HEK293 (cell line): ENCODE measurements at regions not wholly inside any gene's neighbourhood (a gene's known extent, or its start where the extent isn't known, plus 50 kb on each side); places are given as distances from the start of the nearest gene placed in this dataset.

Source experiments
- CTCF ChIA-PET: fragments of 350-600 bp; formaldehyde crosslinking; extraction: SDS; loops from one replicate; lab custom pipeline; 2021; ENCODE audit warnings: antibody characterized with exemption; lab: Yijun Ruan, JAX
- POLR2A ChIA-PET: fragments of 300-600 bp; formaldehyde crosslinking; extraction: SDS; loops from one replicate; lab custom pipeline; 2020; ENCODE audit warnings: antibody characterized with exemption, inconsistent platforms; lab: Yijun Ruan, JAX
- H3K27ac ChIP-seq: fragments of 200-500 bp; sonication (Bioruptor generic); 2 replicates; pipeline ENCODE4 v1.5.1; 2014; ENCODE audit warnings: low read depth, low read length, control low read depth, inconsistent platforms; ENCODE audit errors: extremely low read depth
- H3K36me3 ChIP-seq, 2 experiments: fragments of 200-500 bp in 1 of 2; sonication (Bioruptor generic) in 1 of 2; 1 replicate in 1 of 2; 2 replicates in 1 of 2; pipeline ENCODE4 v1.5.1; 2014 to 2017; ENCODE audit warnings: inconsistent platforms in 2 of 2, low read length in 2 of 2; ENCODE audit not compliant: control insufficient read depth in 2 of 2, insufficient read depth in 1 of 2
- H3K4me1 ChIP-seq: fragments of 200-500 bp; sonication (Bioruptor generic); 2 replicates; pipeline ENCODE4 v1.5.1; 2014; ENCODE audit warnings: mild to moderate bottlenecking, low read length, inconsistent platforms; ENCODE audit not compliant: control insufficient read depth, insufficient read depth
- H3K4me3 ChIP-seq: 2 replicates; pipeline ENCODE4 v1.5.1; 2011; ENCODE audit warnings: low read depth, mild to moderate bottlenecking, control low read depth, low read length, moderate library complexity
- H3K9me3 ChIP-seq: fragments of 200-500 bp; sonication (Bioruptor generic); 2 replicates; pipeline ENCODE4 v1.5.1; 2014; ENCODE audit warnings: low read depth, low read length, inconsistent platforms; ENCODE audit not compliant: control insufficient read depth, insufficient read depth
- GFI1B ChIP-seq: fragments of 450-650 bp; formaldehyde crosslinking; IDR thresholded peaks from 2 replicates; pipeline ENCODE4 v1.5.1; 2016; ENCODE audit warnings: missing biosample characterization, missing genetic modification characterization
- OSR2 ChIP-seq: fragments of 450-650 bp; formaldehyde crosslinking; IDR thresholded peaks from 2 replicates; pipeline ENCODE4 v1.5.1; 2016; ENCODE audit warnings: missing biosample characterization, missing genetic modification characterization
- ZNF155 ChIP-seq: fragments of 450-650 bp; formaldehyde crosslinking; IDR thresholded peaks from 2 replicates; pipeline ENCODE4 v1.5.1; 2016; ENCODE audit warnings: missing biosample characterization, missing genetic modification characterization
- ZNF19 ChIP-seq: fragments of 450-650 bp; formaldehyde crosslinking; IDR thresholded peaks from 2 replicates; pipeline ENCODE4; 2016; ENCODE audit warnings: missing biosample characterization, missing genetic modification characterization, low read depth
- ZNF214 ChIP-seq: fragments of 450-650 bp; formaldehyde crosslinking; IDR thresholded peaks from 2 replicates; pipeline ENCODE4 v1.5.1; 2017; ENCODE audit warnings: missing biosample characterization, mild to moderate bottlenecking, missing genetic modification characterization, borderline replicate concordance
- ZNF596 ChIP-seq: fragments of 450-650 bp; IDR thresholded peaks from 2 replicates; pipeline ENCODE4 v1.5.0; 2018; ENCODE audit warnings: missing biosample characterization, mild to moderate bottlenecking, missing genetic modification characterization, moderate library complexity
- ZNF610 ChIP-seq: fragments of 450-650 bp; formaldehyde crosslinking; IDR thresholded peaks from 2 replicates; pipeline ENCODE4 v1.5.1; 2016; ENCODE audit warnings: missing biosample characterization, missing genetic modification characterization, borderline replicate concordance
- ZNF621 ChIP-seq: fragments of 450-650 bp; formaldehyde crosslinking; IDR thresholded peaks from 2 replicates; pipeline ENCODE4 v1.5.1; 2017; ENCODE audit warnings: missing biosample characterization, missing genetic modification characterization
- ZNF670 ChIP-seq: fragments of 450-650 bp; formaldehyde crosslinking; IDR thresholded peaks from 2 replicates; pipeline ENCODE4 v1.5.1; 2016; ENCODE audit warnings: missing biosample characterization, missing genetic modification characterization, low read depth
- ZNF707 ChIP-seq: fragments of 450-650 bp; formaldehyde crosslinking; IDR thresholded peaks from 2 replicates; pipeline ENCODE4 v1.5.1; 2016; ENCODE audit warnings: missing biosample characterization, missing genetic modification characterization
- ZNF776 ChIP-seq: fragments of 450-650 bp; formaldehyde crosslinking; IDR thresholded peaks from 2 replicates; pipeline ENCODE4 v1.5.0; 2017; ENCODE audit warnings: missing biosample characterization, missing genetic modification characterization, borderline replicate concordance
- ZNF777 ChIP-seq: fragments of 450-650 bp; formaldehyde crosslinking; IDR thresholded peaks from 2 replicates; pipeline ENCODE4 v1.5.1; 2017; ENCODE audit warnings: missing biosample characterization, missing genetic modification characterization, borderline replicate concordance
- TF ChIP-seq, protein P1 (sequence below): fragments of 450-650 bp; formaldehyde crosslinking; conservative IDR thresholded peaks from 2 replicates; pipeline ENCODE4 v1.5.1; 2016; ENCODE audit warnings: low read depth, missing biosample characterization, missing genetic modification characterization
- TF ChIP-seq, protein P2 (sequence below): fragments of 450-650 bp; formaldehyde crosslinking; IDR thresholded peaks from 2 replicates; pipeline ENCODE4 v1.5.1; 2017; ENCODE audit warnings: missing biosample characterization, missing genetic modification characterization
- TF ChIP-seq, protein P3 (sequence below): fragments of 450-650 bp; formaldehyde crosslinking; IDR thresholded peaks from 2 replicates; pipeline ENCODE4 v1.5.1; 2016; ENCODE audit warnings: missing biosample characterization, missing genetic modification characterization
- TF ChIP-seq, protein P4 (sequence below): fragments of 450-650 bp; formaldehyde crosslinking; IDR thresholded peaks from 2 replicates; pipeline ENCODE4; 2016; ENCODE audit warnings: missing biosample characterization, missing genetic modification characterization

DNA sequence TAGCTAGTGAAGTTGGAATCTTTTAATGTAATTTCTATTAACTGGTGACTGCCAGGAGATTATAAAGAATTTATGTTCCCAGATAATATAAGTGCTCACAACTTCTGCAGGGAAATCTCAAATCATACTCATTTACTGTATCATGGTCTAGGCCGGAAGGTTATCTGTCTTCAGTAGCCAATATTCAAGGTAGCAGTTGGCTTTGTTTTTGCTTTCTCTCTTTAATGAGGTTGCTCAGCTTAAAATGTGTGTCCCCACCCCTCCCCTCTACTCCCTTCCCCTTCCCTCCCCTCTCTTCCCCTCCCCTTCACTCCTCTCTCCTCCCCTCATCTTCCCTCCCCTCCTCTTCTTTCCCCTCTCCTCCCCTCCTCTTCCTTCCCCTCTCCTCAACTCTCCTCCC is 117.6 kb downstream of the HPGD start:
- Histone ChIP-seq H3K4me1 (no peaks in the 10 kb centered on the region), H3K36me3 (no peaks in the 10 kb centered on the region), H3K9me3 (no peaks in the 10 kb centered on the region), H3K4me3 (no peak overlapping the region), H3K27ac (no peak overlapping the region)
- TF ChIP-seq OSR2 (no peak), ZNF670 (tag by site-specific recombination) (no peak), ZNF776 (tag by site-specific recombination) (no peak), ZNF777 (no peak), ZNF19 (no peak), ZNF707 (tag by site-specific recombination) (no peak)
- TF ChIP-seq, protein P1, sequence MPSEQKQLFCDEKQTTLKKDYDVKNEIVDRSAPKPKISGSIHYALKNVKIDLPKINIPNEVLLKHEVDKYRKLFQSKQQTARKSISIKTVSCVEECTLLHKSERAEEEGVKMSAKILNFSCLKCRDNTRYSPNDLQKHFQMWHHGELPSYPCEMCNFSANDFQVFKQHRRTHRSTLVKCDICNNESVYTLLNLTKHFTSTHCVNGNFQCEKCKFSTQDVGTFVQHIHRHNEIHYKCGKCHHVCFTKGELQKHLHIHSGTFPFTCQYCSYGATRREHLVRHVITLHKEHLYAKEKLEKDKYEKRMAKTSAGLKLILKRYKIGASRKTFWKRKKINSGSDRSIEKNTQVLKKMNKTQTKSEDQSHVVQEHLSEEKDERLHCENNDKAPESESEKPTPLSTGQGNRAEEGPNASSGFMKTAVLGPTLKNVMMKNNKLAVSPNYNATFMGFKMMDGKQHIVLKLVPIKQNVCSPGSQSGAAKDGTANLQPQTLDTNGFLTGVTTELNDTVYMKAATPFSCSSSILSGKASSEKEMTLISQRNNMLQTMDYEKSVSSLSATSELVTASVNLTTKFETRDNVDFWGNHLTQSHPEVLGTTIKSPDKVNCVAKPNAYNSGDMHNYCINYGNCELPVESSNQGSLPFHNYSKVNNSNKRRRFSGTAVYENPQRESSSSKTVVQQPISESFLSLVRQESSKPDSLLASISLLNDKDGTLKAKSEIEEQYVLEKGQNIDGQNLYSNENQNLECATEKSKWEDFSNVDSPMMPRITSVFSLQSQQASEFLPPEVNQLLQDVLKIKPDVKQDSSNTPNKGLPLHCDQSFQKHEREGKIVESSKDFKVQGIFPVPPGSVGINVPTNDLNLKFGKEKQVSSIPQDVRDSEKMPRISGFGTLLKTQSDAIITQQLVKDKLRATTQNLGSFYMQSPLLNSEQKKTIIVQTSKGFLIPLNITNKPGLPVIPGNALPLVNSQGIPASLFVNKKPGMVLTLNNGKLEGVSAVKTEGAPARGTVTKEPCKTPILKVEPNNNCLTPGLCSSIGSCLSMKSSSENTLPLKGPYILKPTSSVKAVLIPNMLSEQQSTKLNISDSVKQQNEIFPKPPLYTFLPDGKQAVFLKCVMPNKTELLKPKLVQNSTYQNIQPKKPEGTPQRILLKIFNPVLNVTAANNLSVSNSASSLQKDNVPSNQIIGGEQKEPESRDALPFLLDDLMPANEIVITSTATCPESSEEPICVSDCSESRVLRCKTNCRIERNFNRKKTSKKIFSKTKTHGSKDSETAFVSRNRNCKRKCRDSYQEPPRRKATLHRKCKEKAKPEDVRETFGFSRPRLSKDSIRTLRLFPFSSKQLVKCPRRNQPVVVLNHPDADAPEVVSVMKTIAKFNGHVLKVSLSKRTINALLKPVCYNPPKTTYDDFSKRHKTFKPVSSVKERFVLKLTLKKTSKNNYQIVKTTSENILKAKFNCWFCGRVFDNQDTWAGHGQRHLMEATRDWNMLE (tag by site-specific recombination), result no peak
- POLR2A ChIA-PET, result no interaction called here
- CTCF ChIA-PET, result no interaction called here

DNA sequence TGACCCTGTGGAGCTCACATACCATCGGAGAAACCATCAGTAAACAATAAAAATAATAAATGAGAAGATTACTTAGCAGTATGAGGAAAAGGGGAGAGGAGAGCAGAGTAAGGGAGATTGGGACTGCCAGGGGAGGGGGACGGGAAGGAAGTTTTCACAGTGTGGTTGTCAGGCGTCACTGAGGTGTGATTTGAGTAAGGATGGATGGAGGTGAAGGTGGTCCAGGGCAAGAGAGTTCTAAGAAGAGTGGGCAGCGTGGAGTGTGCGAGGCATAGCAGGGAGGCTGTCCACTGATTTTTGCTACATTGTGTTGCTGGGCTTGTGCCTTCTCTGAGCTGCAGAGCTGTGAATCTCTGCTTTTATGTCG is 119.1 kb downstream of the HPGD start:
- no peaks in the 10 kb centered on the region for H3K9me3 ChIP-seq
- CTCF ChIA-PET, result interaction anchor here (0.7 kb wide), 1 partner anchor 312 kb away, joined by 3 read pairs; no protein-coding TSS in a partner anchor
- TF ChIP-seq ZNF155 (no peak), ZNF610 (tag by site-specific recombination) (no peak), ZNF596 (tag by site-specific recombination) (no peak), ZNF621 (tag by site-specific recombination) (no peak), GFI1B (no peak), ZNF214 (no peak)
- TF ChIP-seq, protein P2, sequence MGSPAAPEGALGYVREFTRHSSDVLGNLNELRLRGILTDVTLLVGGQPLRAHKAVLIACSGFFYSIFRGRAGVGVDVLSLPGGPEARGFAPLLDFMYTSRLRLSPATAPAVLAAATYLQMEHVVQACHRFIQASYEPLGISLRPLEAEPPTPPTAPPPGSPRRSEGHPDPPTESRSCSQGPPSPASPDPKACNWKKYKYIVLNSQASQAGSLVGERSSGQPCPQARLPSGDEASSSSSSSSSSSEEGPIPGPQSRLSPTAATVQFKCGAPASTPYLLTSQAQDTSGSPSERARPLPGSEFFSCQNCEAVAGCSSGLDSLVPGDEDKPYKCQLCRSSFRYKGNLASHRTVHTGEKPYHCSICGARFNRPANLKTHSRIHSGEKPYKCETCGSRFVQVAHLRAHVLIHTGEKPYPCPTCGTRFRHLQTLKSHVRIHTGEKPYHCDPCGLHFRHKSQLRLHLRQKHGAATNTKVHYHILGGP (tag by site-specific recombination), result no peak
- TF ChIP-seq, protein P1 (tag by site-specific recombination), result no peak
- TF ChIP-seq, protein P3, sequence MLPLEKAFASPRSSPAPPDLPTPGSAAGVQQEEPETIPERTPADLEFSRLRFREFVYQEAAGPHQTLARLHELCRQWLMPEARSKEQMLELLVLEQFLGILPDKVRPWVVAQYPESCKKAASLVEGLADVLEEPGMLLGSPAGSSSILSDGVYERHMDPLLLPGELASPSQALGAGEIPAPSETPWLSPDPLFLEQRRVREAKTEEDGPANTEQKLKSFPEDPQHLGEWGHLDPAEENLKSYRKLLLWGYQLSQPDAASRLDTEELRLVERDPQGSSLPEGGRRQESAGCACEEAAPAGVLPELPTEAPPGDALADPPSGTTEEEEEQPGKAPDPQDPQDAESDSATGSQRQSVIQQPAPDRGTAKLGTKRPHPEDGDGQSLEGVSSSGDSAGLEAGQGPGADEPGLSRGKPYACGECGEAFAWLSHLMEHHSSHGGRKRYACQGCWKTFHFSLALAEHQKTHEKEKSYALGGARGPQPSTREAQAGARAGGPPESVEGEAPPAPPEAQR (tag by site-specific recombination), result no peak
- TF ChIP-seq, protein P4, sequence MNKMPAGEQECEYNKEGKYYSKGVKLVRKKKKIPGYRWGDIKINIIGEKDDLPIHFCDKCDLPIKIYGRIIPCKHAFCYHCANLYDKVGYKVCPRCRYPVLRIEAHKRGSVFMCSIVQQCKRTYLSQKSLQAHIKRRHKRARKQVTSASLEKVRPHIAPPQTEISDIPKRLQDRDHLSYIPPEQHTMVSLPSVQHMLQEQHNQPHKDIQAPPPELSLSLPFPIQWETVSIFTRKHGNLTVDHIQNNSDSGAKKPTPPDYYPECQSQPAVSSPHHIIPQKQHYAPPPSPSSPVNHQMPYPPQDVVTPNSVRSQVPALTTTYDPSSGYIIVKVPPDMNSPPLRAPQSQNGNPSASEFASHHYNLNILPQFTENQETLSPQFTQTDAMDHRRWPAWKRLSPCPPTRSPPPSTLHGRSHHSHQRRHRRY, result no peak
- H3K27ac ChIP-seq, result no peak overlapping the region
- POLR2A ChIA-PET, result no interaction called here
- no peaks in the 10 kb centered on the region for H3K4me1 ChIP-seq
- no peaks in the 10 kb centered on the region for H3K36me3 ChIP-seq
- H3K4me3 ChIP-seq, result no peak overlapping the region
